ENCODE measurements at regions not wholly inside any gene's neighbourhood (a gene's known extent, or its start where the extent isn't known, plus 50 kb on each side); places are given as distances from the start of the nearest gene placed in this dataset.
"Not testable (repeated sequence)": the region's sequence is repeated elsewhere in the genome, so short reads cannot be mapped to it uniquely, and the experiment has no call there.

GRCh38 chr3:153221748-153222162, 59.7 kb downstream of the RAP2B start:
- H3K9me3 ChIP-seq, result no peaks in the 10 kb centered on the region
- WGBS, 5 donors, result 3 to 20% (median 7%) methylated on average over 9 of the region's 9 CpGs
- H3K27me3 ChIP-seq (replicated peaks in 1 of 7), result no peaks in the 10 kb centered on the region
- DNase-seq, result peak; percentile 85
- H3K27ac ChIP-seq, result peak overlapping the region; percentile 17 to 90 (median 74)
- TF ChIP-seq POLR2AphosphoS5 (IDR thresholded peaks at IDR 0.05), result peak in 2 of 3 donors; percentile 74 to 94
- TF ChIP-seq POLR2A (IDR thresholded peaks at IDR 0.05), result no peak
- TF ChIP-seq CTCF (IDR thresholded peaks at IDR 0.05 in 8 of 11, conservative IDR thresholded peaks at IDR 0.05 in 3 of 11), result no peak
- peaks cover 17 to 53% (median 25%) of the 10 kb centered on the region in 6 donors for H3K4me1 ChIP-seq
- no peaks in the 10 kb centered on the region for H3K36me3 ChIP-seq
- intact Hi-C loops (cut with DNase I; ENCODE audit: low total_unique reads), result no loop called here
- peak overlapping the region in 3 of 8 donors; percentile 16 to 45 (median 17) for H3K4me3 ChIP-seq

DNA sequence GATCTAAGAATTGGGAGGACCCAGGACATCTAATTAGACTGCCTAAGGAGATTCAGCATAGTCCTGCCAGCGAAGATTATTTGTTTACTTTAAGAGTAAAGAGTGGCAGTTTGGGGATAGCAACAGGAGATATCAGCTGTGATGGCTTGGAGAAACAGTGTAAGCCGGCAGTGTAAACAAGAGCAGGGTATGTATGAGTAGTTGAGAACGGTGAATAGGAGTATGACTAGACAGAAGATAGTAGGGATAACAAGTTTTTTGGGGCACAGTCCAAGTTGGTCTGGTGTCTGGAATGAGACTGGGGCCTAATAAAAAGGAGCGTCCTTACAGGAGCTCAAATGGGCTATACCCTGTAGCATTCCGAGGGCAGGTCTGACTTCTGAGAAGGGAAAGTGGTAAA, 64.9 kb downstream of the RAP2B start:
- H3K9me3 ChIP-seq; intact Hi-C loops (cut with DNase I; ENCODE audit: low total_unique reads); DNase-seq; H3K27me3 ChIP-seq (replicated peaks in 1 of 7); H3K4me3 ChIP-seq; H3K27ac ChIP-seq; H3K36me3 ChIP-seq: not testable (repeated sequence)
- peaks cover 6 to 20% (median 10%) of the 10 kb centered on the region in 6 donors for H3K4me1 ChIP-seq
- 82 to 94% (median 90%) methylated on average over 5 of the region's 5 CpGs for WGBS, 5 donors

GRCh38 chr3:153230427-153230826, 68.4 kb downstream of the RAP2B start:
- intact Hi-C loops (cut with DNase I; ENCODE audit: low total_unique reads), result not testable (repeated sequence)

GRCh38 chr3:153231245-153231644, 69.2 kb downstream of the RAP2B start:
- intact Hi-C loops (cut with DNase I; ENCODE audit: low total_unique reads); H3K9me3 ChIP-seq; H3K4me1 ChIP-seq; H3K36me3 ChIP-seq; H3K27me3 ChIP-seq (replicated peaks in 1 of 7); H3K27ac ChIP-seq; DNase-seq; H3K4me3 ChIP-seq: not testable (repeated sequence)
- 83 to 91% (median 86%) methylated on average over 3 of the region's 3 CpGs for WGBS, 5 donors

More at GRCh38 chr3:153230427-153230826, 68.4 kb downstream of the RAP2B start:
- H3K4me1 ChIP-seq; H3K27ac ChIP-seq; H3K9me3 ChIP-seq; H3K36me3 ChIP-seq; H3K4me3 ChIP-seq; DNase-seq; H3K27me3 ChIP-seq (replicated peaks in 1 of 7): not testable (repeated sequence)
- WGBS, 5 donors, result 82 to 88% (median 86%) methylated on average over 8 of the region's 8 CpGs

DNA sequence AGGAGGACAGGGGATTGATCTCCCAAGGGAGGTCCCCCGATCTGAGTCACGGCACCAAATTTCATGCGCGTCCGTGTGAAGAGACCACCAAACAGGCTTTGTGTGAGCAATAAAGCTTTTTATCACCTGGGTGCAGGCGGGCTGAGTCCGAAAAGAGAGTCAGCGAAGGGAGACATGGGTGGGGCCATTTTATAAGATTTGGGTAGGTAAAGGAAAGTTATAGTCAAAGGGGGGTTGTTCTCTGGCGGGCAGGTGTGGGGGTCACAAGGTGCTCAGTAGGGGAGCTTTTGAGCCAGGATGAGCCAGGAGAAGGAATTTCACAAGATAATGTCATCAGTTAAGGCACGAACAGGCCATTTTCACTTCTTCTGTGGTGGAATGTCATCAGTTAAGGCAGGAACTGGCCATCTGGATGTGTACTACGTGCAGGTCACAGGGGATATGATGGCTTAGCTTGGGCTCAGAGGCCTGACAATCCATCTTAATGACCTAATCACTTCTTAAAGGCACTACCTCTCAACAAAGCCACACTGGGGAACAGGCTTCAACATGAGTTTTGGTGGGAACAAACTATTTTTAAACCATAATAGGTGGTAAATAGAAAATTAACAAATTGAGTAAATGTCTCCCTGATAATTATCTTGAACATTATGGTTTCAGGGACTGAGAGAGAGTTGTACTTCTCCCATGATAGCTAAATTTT, 70.2 kb downstream of the RAP2B start:
- H3K4me3 ChIP-seq; intact Hi-C loops (cut with DNase I; ENCODE audit: low total_unique reads): not testable (repeated sequence)
- 87 to 94% (median 88%) methylated on average over 10 to 11 of the region's 11 CpGs for WGBS, 5 donors

GRCh38 chr3:153232851-153233271, 70.8 kb downstream of the RAP2B start:
- 77 to 95% (median 90%) methylated on average over 3 of the region's 3 CpGs for WGBS, 5 donors
- H3K27me3 ChIP-seq (replicated peaks in 1 of 7), result no peaks in the 10 kb centered on the region

More for the DNA sequence above, 70.2 kb downstream of the RAP2B start:
- H3K9me3 ChIP-seq; H3K36me3 ChIP-seq; H3K27ac ChIP-seq; H3K27me3 ChIP-seq (replicated peaks in 1 of 7); H3K4me1 ChIP-seq; DNase-seq: not testable (repeated sequence)

More at GRCh38 chr3:153232851-153233271, 70.8 kb downstream of the RAP2B start:
- no peaks in the 10 kb centered on the region for H3K36me3 ChIP-seq
- H3K9me3 ChIP-seq, result no peaks in the 10 kb centered on the region
- H3K4me1 ChIP-seq, result peaks cover 0 to 5% (median 0%) of the 10 kb centered on the region in 6 donors
- no peak for DNase-seq
- intact Hi-C loops (cut with DNase I; ENCODE audit: low total_unique reads), result no loop called here
- no peak for TF ChIP-seq POLR2AphosphoS5 (IDR thresholded peaks at IDR 0.05)
- no peak for TF ChIP-seq CTCF (IDR thresholded peaks at IDR 0.05 in 8 of 11, conservative IDR thresholded peaks at IDR 0.05 in 3 of 11)
- no peak for TF ChIP-seq POLR2A (IDR thresholded peaks at IDR 0.05)
- H3K27ac ChIP-seq, result no peak overlapping the region
- no peak overlapping the region for H3K4me3 ChIP-seq

Measured in spleen (tissue), 11 donors.